GM19468 (cell line): ENCODE measurements at regions not wholly inside any gene's neighbourhood (a gene's known extent, or its start where the extent isn't known, plus 50 kb on each side); places are given as distances from the start of the nearest gene placed in this dataset.

Experiments
- ATAC-seq: cut with Tn5 transposase; IDR thresholded peaks from one replicate; pipeline ENCODE4 v1.9.1; 2021; ENCODE audit warnings: mild to moderate bottlenecking, moderate library complexity, moderate number of reproducible peaks; ENCODE audit not compliant: unreplicated experiment; ENCODE audit errors: extremely low read depth

GRCh38 chr4:106476741-106477140 is 108.2 kb upstream of the GIMD1 start:
- ATAC-seq, result no peak

- no peak for ATAC-seq
Measured at GRCh38 chr4:106473515-106473914, 104.9 kb upstream of the GIMD1 start.

GRCh38 chr4:106471151-106471550 is 102.6 kb upstream of the GIMD1 start:
- no peak for ATAC-seq

- no peak for ATAC-seq
Measured at GRCh38 chr4:106463622-106464021, 95.0 kb upstream of the GIMD1 start.

- no peak for ATAC-seq
Measured at GRCh38 chr4:106454581-106454980, 86.0 kb upstream of the GIMD1 start.

- no peak for ATAC-seq
Measured at GRCh38 chr4:106454021-106454420, 85.4 kb upstream of the GIMD1 start.

- ATAC-seq, result no peak
Measured at GRCh38 chr4:106451091-106451490, 82.5 kb upstream of the GIMD1 start.

- ATAC-seq, result no peak
Measured at GRCh38 chr4:106450249-106450648, 81.7 kb upstream of the GIMD1 start.

GRCh38 chr4:106444557-106444956 is 76.0 kb upstream of the GIMD1 start:
- no peak for ATAC-seq

GRCh38 chr4:106430797-106431196 is 62.2 kb upstream of the GIMD1 start:
- ATAC-seq, result no peak

- ATAC-seq, result no peak
Measured at GRCh38 chr4:106429885-106430284, 61.3 kb upstream of the GIMD1 start.

GRCh38 chr4:106426069-106426468 is 57.5 kb upstream of the GIMD1 start:
- no peak for ATAC-seq

DNA sequence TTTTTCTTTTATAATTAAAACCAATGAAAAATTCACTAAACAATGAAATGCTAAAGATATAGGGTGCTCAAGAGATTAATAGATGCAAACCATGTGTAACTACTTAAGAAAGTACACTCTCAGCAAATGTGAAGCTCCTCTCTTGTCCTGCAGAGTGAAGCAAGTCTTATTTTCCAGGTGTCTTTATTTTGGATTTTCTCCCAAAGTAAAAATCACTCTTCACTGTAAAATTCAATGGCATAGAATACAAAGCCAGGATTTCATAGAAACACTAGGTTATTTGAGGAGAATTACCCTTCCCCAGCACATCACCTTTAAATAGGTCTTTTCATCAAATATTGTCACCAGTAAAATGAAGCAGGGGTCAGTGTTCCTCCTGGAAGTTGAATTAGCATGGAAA is 57.0 kb upstream of the GIMD1 start:
- no peak for ATAC-seq

GRCh38 chr4:106424426-106424825 is 55.8 kb upstream of the GIMD1 start:
- ATAC-seq, result no peak

GRCh38 chr4:106423791-106424190 is 55.2 kb upstream of the GIMD1 start:
- no peak for ATAC-seq

GRCh38 chr4:106422766-106423165 is 54.2 kb upstream of the GIMD1 start:
- no peak for ATAC-seq

- no peak for ATAC-seq
Measured at GRCh38 chr4:106421441-106422296, 53.1 kb upstream of the GIMD1 start.

DNA sequence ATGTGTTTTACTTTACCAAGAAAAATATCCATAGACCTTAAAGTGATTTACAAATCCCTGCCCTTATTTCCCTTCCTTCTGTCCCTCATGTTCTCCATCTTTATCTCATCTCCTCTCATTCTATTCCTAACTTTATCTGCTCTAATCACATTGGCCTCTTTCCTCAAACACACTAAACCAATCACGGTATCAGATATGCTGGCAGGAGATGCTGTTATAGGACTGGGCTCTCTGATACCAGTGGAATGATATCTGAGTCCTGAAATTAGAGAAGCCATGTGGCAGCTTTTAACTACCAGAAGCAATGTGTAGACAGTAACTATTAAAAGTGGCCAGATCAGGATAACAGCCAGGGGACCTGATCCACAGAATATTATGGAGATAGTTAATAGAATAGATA is 49.9 kb upstream of the GIMD1 start:
- no peak for ATAC-seq
